GM10266 (cell line): ENCODE measurements at regions not wholly inside any gene's neighbourhood (a gene's known extent, or its start where the extent isn't known, plus 50 kb on each side); places are given as distances from the start of the nearest gene placed in this dataset.

ENCODE experiments used
- DNase-seq: peaks from one replicate; pipeline ENCODE4 v3.0.0; 2012; ENCODE audit errors: extremely low spot score
- TF ChIP-seq, protein P1 (sequence below): IDR thresholded peaks from 2 replicates; pipeline ENCODE4 v1.5.1; 2012; ENCODE audit warnings: mild to moderate bottlenecking, low read depth; ENCODE audit not compliant: control insufficient read depth, insufficient read depth; ENCODE audit errors: missing control alignments

DNA sequence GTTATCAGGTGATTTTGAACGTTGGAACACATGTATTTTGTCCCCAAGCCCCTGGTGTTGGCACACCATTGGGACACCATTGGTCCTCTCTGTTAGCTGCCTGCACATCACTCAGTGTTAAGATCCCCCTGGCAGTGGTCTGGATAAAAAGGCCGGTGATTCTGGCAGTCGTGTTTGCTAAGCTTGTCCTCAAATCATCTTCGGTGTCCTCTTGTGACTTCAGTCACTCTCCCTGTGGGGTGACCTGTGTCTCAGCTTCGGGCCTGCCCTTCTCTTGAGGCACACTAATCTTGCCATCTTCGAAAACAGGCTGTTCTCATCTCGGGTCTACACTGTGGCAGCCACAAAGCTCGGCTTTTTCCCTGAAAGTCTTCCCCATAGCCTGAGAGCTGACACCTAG lies 127.1 kb downstream of the ZIC5 start:
- TF ChIP-seq, protein P1, sequence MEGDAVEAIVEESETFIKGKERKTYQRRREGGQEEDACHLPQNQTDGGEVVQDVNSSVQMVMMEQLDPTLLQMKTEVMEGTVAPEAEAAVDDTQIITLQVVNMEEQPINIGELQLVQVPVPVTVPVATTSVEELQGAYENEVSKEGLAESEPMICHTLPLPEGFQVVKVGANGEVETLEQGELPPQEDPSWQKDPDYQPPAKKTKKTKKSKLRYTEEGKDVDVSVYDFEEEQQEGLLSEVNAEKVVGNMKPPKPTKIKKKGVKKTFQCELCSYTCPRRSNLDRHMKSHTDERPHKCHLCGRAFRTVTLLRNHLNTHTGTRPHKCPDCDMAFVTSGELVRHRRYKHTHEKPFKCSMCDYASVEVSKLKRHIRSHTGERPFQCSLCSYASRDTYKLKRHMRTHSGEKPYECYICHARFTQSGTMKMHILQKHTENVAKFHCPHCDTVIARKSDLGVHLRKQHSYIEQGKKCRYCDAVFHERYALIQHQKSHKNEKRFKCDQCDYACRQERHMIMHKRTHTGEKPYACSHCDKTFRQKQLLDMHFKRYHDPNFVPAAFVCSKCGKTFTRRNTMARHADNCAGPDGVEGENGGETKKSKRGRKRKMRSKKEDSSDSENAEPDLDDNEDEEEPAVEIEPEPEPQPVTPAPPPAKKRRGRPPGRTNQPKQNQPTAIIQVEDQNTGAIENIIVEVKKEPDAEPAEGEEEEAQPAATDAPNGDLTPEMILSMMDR: no peak
- DNase-seq: no peak

DNA sequence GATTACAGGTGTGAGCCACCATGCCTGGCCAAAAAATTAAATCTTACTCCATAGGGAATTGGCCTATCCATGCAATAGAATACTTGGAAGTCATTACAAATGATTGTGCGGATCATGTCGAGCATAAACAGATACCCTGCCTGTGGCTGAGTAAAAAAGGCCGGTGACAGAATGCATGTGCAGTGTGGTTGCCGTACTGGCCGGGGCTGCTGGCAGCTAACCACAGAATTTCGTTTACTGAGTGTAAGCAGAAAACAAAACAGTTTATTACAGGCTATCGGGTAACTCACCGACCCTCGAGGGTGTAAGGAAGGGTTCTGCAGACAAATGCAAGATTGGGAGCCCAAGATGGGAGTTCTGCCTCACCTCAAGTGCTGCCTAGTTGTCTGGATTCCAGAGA lies 127.7 kb downstream of the ZIC5 start:
- TF ChIP-seq, protein P1: no peak
- no peak for DNase-seq

DNA sequence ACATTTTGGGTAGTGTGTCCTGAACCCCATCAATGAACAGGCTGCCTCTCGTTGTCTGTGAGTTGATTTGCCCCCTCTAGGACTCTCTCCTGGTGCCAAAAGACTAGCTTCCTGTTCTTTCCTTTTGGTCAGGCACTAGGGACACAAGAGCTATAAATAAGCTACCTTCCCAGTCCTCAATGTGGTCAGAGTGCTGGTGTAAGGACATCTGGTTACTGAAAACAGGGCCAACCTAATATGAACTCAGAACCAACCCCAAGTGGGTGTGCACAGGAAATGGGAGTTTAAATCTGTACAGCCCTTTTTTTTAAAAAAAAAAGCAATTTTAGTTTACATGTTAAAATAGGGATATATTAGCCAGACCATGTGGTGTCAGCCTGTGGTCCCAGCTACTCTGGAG lies 129.2 kb downstream of the ZIC5 start:
- TF ChIP-seq, protein P1: no peak
- DNase-seq: no peak

DNA sequence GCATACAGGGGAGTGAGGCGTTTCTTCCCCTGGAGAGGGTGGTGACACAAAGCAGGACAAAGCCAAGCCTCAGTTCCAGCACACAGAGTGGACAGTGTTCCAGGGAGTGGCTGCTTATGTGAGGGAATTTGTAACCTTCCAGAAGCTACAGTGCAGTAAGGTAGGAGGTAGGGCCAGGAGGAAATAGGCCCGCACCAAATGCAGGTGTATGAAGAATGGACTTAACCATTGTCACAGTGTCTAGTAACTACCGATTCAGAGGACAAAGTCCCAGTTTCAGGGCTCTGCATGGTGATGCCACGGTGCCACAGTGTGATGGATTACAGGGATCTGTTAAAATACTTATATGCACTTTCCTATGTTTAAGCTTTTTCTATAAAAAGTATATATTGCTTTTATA lies 135.3 kb downstream of the ZIC5 start:
- TF ChIP-seq, protein P1: no peak
- no peak for DNase-seq

DNA sequence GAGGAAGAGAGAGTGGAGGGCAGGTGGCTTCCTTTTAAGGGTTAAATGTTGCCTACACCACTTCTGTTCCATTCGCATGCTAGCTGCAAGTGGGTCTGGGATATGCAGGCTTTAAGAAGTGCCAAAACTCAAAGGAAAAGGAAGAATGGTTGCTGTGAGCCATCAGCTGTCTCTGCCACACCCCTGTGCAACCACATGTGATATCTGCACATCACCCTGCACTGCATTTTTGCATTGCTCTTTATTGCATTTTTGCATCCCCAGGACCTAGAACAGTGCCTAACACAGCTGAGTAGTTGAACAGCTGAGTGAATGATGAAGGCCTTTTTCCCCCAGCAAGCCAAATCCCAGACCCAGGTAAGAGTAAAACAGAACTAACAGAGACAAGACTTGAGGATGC lies 136.1 kb downstream of the ZIC5 start:
- TF ChIP-seq, protein P1: no peak
- no peak for DNase-seq

DNA sequence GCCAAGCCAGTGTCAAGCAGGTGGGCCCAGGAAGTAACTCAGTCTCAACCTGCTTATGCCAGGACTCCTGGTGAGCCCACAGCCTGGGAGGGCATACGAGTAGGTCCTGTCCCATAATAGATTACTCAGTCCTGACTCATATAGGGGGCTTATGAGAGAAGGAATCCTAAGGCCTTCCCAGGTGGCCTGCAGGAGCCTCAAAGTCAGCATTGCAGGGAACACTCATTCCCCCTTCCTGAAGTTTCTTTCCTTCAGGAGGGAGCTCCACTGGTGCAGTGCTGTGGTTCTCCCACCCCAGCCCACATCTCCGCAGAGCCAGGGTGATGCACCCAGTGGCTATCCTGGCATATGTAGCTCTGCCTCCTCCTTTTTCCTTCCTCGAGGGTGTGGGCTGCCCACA lies 137.3 kb downstream of the ZIC5 start:
- TF ChIP-seq, protein P1: no peak
- no peak for DNase-seq

DNA sequence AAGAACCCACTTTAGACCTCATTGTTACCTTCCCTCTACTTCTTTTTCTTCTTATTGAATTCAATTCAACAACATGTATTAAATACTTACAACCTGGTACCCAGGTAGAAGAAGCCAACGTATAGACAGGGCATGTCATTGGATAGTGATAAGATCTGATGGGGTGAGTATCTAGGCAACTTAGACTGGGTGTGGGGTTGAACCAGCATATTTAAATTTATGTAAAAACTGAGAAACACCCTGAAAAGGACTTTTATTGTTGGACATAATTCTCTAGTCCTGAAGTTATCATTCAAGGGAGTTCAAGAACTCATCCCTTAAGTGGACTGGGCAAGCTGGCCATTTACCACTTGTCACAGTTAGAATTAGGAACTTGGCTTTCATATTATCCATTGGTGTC lies 139.2 kb downstream of the ZIC5 start:
- DNase-seq: no peak
- TF ChIP-seq, protein P1: no peak
